HL-60 (cell line): ENCODE measurements at regions not wholly inside any gene's neighbourhood (a gene's known extent, or its start where the extent isn't known, plus 50 kb on each side); places are given as distances from the start of the nearest gene placed in this dataset.

Experiments
- DNase-seq, 2 experiments: peaks; one replicate each; pipeline ENCODE4 v3.0.0-alpha.2; 2010 to 2020; ENCODE audit warnings: low read depth in 1 of 2, low spot score in 1 of 2
- H3K27ac ChIP-seq: fragments of 250-450 bp; sonication (Bioruptor Pico); replicated peaks from 2 replicates; pipeline ENCODE4 v1.5.1; 2020; ENCODE audit warnings: mild to moderate bottlenecking, moderate library complexity
- H3K27me3 ChIP-seq: fragments of 250-450 bp; sonication (Bioruptor Pico); 2 replicates; pipeline ENCODE4 v1.5.1; 2021; ENCODE audit warnings: mild to moderate bottlenecking, moderate library complexity; ENCODE audit not compliant: insufficient read depth, poor library complexity, severe bottlenecking
- H3K4me3 ChIP-seq: replicated peaks from 2 replicates; pipeline ENCODE4 v1.5.1; 2011; ENCODE audit warnings: mild to moderate bottlenecking, control low read depth, low read length; ENCODE audit not compliant: insufficient read depth
- CTCF ChIP-seq: IDR thresholded peaks from one replicate; pipeline ENCODE4 v1.5.1; 2011; ENCODE audit warnings: low read length, control low read depth, inconsistent platforms; ENCODE audit not compliant: insufficient read depth
- GABPA ChIP-seq: IDR thresholded peaks from 2 replicates; pipeline ENCODE4 v1.6.1; 2012; ENCODE audit warnings: low read depth
- POLR2AphosphoS5 ChIP-seq: IDR thresholded peaks from 2 replicates; pipeline ENCODE4 v1.6.1; 2012; ENCODE audit warnings: low read depth
- REST ChIP-seq: IDR thresholded peaks from 2 replicates; pipeline ENCODE4 v1.6.1; 2012; ENCODE audit warnings: low read depth; ENCODE audit not compliant: insufficient replicate concordance
- SPI1 ChIP-seq: IDR thresholded peaks from 2 replicates; pipeline ENCODE4 v1.6.1; 2012; ENCODE audit warnings: low read depth, mild to moderate bottlenecking, borderline replicate concordance

- TF ChIP-seq POLR2AphosphoS5 (no peak), CTCF (no peak)
- DNase-seq: no peak
- H3K27me3 ChIP-seq: no peaks in the 10 kb centered on the region
Measured at GRCh38 chr2:16855183-16855582, 189.5 kb upstream of the CYRIA start.

GRCh38 chr2:16853088-16853487 lies 187.5 kb upstream of the CYRIA start:
- Histone ChIP-seq H3K4me3 (no peak overlapping the region), H3K27me3 (peaks cover 2% of the 10 kb centered on the region), H3K27ac (no peak overlapping the region)
- DNase-seq: no peak
- no peak for TF ChIP-seq POLR2AphosphoS5
- TF ChIP-seq GABPA: no peak
- no peak for TF ChIP-seq REST
- TF ChIP-seq CTCF: no peak
- TF ChIP-seq SPI1: no peak

More at GRCh38 chr2:16855183-16855582, 189.5 kb upstream of the CYRIA start:
- Histone ChIP-seq H3K4me3 (no peak overlapping the region), H3K27ac (no peak overlapping the region)

GRCh38 chr2:16852651-16853050 lies 187.0 kb upstream of the CYRIA start:
- H3K27ac ChIP-seq: no peak overlapping the region
- peaks cover 2% of the 10 kb centered on the region for H3K27me3 ChIP-seq
- no peak for DNase-seq
- TF ChIP-seq SPI1 (no peak), CTCF (no peak), REST (no peak), POLR2AphosphoS5 (no peak), GABPA (no peak)
- no peak overlapping the region for H3K4me3 ChIP-seq

GRCh38 chr2:16851126-16851525 lies 185.5 kb upstream of the CYRIA start:
- Histone ChIP-seq H3K4me3 (no peak overlapping the region), H3K27ac (no peak overlapping the region), H3K27me3 (peaks cover 2% of the 10 kb centered on the region)
- no peak for DNase-seq
- TF ChIP-seq POLR2AphosphoS5 (no peak), CTCF (no peak), REST (no peak), SPI1 (no peak)
